Fibroblast of pulmonary artery (primary cell): ENCODE measurements at regions not wholly inside any gene's neighbourhood (a gene's known extent, or its start where the extent isn't known, plus 50 kb on each side); places are given as distances from the start of the nearest gene placed in this dataset.

Experiments
- DNase-seq: peaks from one replicate; pipeline ENCODE4 v3.0.0-alpha.2; 2010; ENCODE audit warnings: low read depth
- H3K4me3 ChIP-seq: replicated peaks from 2 replicates; pipeline ENCODE4 v1.5.1; 2011; ENCODE audit warnings: low read depth, mild to moderate bottlenecking, control low read depth, low read length, moderate library complexity
- CTCF ChIP-seq: IDR thresholded peaks from 2 replicates; pipeline ENCODE4 v1.5.1; 2011; ENCODE audit warnings: mild to moderate bottlenecking, control low read depth, low read length, inconsistent platforms; ENCODE audit errors: missing control alignments

GRCh38 chr11:70736461-70736860 lies 338.1 kb downstream of the CTTN start:
- no peak for TF ChIP-seq CTCF
- no peak overlapping the region for H3K4me3 ChIP-seq
- no peak for DNase-seq

GRCh38 chr11:70736937-70737640 lies 338.8 kb downstream of the CTTN start:
- no peak overlapping the region for H3K4me3 ChIP-seq
- no peak for TF ChIP-seq CTCF
- DNase-seq, result no peak

- no peak overlapping the region for H3K4me3 ChIP-seq
- TF ChIP-seq CTCF, result no peak
- no peak for DNase-seq
Observed at GRCh38 chr11:70737816-70738630, 339.7 kb downstream of the CTTN start.

- no peak for DNase-seq
- H3K4me3 ChIP-seq, result no peak overlapping the region
- no peak for TF ChIP-seq CTCF
Observed at GRCh38 chr11:70738661-70739060, 340.3 kb downstream of the CTTN start.

GRCh38 chr11:70739091-70739490 lies 340.8 kb downstream of the CTTN start:
- no peak overlapping the region for H3K4me3 ChIP-seq
- TF ChIP-seq CTCF, result no peak
- no peak for DNase-seq

GRCh38 chr11:70739811-70740487 lies 341.6 kb downstream of the CTTN start:
- DNase-seq, result no peak
- TF ChIP-seq CTCF, result no peak
- no peak overlapping the region for H3K4me3 ChIP-seq
